CD4-positive, alpha-beta memory T cell (primary cell): ENCODE measurements at regions not wholly inside any gene's neighbourhood (a gene's known extent, or its start where the extent isn't known, plus 50 kb on each side); places are given as distances from the start of the nearest gene placed in this dataset.

Experiments used
- CTCF ChIA-PET: fragments of 350-600 bp; sonication (Branson Sonifier 250); formaldehyde crosslinking; loops from one replicate; lab custom pipeline; 2021; ENCODE audit warnings: inconsistent platforms; ENCODE audit not compliant: partially characterized antibody; lab: Charles Lee
- POLR2A ChIA-PET: fragments of 350-600 bp; sonication (Branson Sonifier 250); formaldehyde crosslinking; loops from one replicate; lab custom pipeline; 2021; ENCODE audit not compliant: partially characterized antibody; lab: Charles Lee
- DNase-seq, 5 donors: peaks; one replicate each; pipeline versions ENCODE4 v3.0.0 to v3.0.0-alpha.2; 2020 to 2022; ENCODE audit warnings: mixed read lengths in 1 of 5
- H3K27ac ChIP-seq: one replicate; pipeline ENCODE4 v1.7.0; 2013; ENCODE audit warnings: low read depth, low read length
- H3K27me3 ChIP-seq: 2 replicates; pipeline ENCODE4 v1.7.0; 2013; ENCODE audit warnings: mild to moderate bottlenecking, low read length, moderate library complexity; ENCODE audit not compliant: insufficient read depth
- H3K36me3 ChIP-seq: 2 replicates; pipeline ENCODE4 v1.7.0; 2013; ENCODE audit warnings: mild to moderate bottlenecking, low read length, moderate library complexity; ENCODE audit not compliant: insufficient read depth
- H3K4me1 ChIP-seq: 2 replicates; pipeline ENCODE4 v1.7.0; 2013; ENCODE audit warnings: mild to moderate bottlenecking, low read length, moderate library complexity; ENCODE audit not compliant: insufficient read depth
- H3K4me3 ChIP-seq, 2 donors: one replicate each; pipeline ENCODE4 v1.7.0; 2013; ENCODE audit warnings: low read length in 2 of 2, mild to moderate bottlenecking in 1 of 2
- H3K9me3 ChIP-seq, 2 donors: one replicate each; pipeline ENCODE4 v1.7.0; 2013; ENCODE audit warnings: low read length in 2 of 2, control low read depth in 1 of 2; ENCODE audit not compliant: control insufficient read depth in 1 of 2
- H3K27ac Mint-ChIP-seq, 7 donors: one replicate each; pipeline ENCODE4 v1.8.0; 2020 to 2021; ENCODE audit warnings: mixed read lengths in 7 of 7, mild to moderate bottlenecking in 6 of 7, inconsistent platforms in 3 of 7, moderate library complexity in 3 of 7
- H3K27me3 Mint-ChIP-seq, 2 donors: one replicate each; pipeline ENCODE4 v1.8.0; 2020 to 2021; ENCODE audit warnings: mixed read lengths in 2 of 2
- H3K36me3 Mint-ChIP-seq, 2 donors: one replicate each; pipeline ENCODE4 v1.8.0; 2020 to 2021; ENCODE audit warnings: mixed read lengths in 2 of 2, inconsistent platforms in 1 of 2, mild to moderate bottlenecking in 1 of 2
- H3K4me1 Mint-ChIP-seq, 4 donors: one replicate each; pipeline ENCODE4 v1.8.0; 2020 to 2021; ENCODE audit warnings: mixed read lengths in 4 of 4, mild to moderate bottlenecking in 1 of 4
- H3K4me3 Mint-ChIP-seq, 8 donors: one replicate each; pipeline ENCODE4 v1.8.0; 2020 to 2021; ENCODE audit warnings: mixed read lengths in 8 of 8, mild to moderate bottlenecking in 7 of 8, moderate library complexity in 6 of 8, inconsistent platforms in 3 of 8
- H3K9me3 Mint-ChIP-seq, 8 donors: one replicate each; pipeline ENCODE4 v1.8.0; 2020 to 2021; ENCODE audit warnings: mixed read lengths in 8 of 8, mild to moderate bottlenecking in 5 of 8, inconsistent platforms in 3 of 8, moderate library complexity in 1 of 8
- intact Hi-C: fragments of 100-400 bp; cut with micrococcal nuclease; formaldehyde crosslinking; loops from one replicate; pipeline ENCODE4 v1.15.1; 2023

- peaks cover 6 to 9% of the 10 kb centered on the region in 2 donors for H3K27me3 Mint-ChIP-seq
- no peak for DNase-seq
- Histone ChIP-seq H3K27ac (no peak overlapping the region), H3K4me1 (no peaks in the 10 kb centered on the region), H3K36me3 (no peaks in the 10 kb centered on the region), H3K4me3 (no peak overlapping the region), H3K9me3 (no peaks in the 10 kb centered on the region), H3K27me3 (no peaks in the 10 kb centered on the region)
- no peak overlapping the region for H3K27ac Mint-ChIP-seq
- H3K4me1 Mint-ChIP-seq, result no peaks in the 10 kb centered on the region
- intact Hi-C loops, result no loop called here
- H3K4me3 Mint-ChIP-seq, result no peak overlapping the region
- H3K9me3 Mint-ChIP-seq, result peaks cover 0 to 9% (median 2%) of the 10 kb centered on the region in 8 donors
- H3K36me3 Mint-ChIP-seq, result peaks cover 0 to 3% of the 10 kb centered on the region in 2 donors
- CTCF ChIA-PET, result no interaction called here
- POLR2A ChIA-PET, result no interaction called here
Observed at GRCh38 chr2:15853903-15854302, 86.4 kb upstream of the MYCN start.

- no peak overlapping the region for H3K4me3 Mint-ChIP-seq
- no peaks in the 10 kb centered on the region for H3K27me3 ChIP-seq
- peaks cover 0 to 7% (median 3%) of the 10 kb centered on the region in 8 donors for H3K9me3 Mint-ChIP-seq
- H3K27ac Mint-ChIP-seq, result no peak overlapping the region
- H3K4me1 ChIP-seq, result no peaks in the 10 kb centered on the region
- no peaks in the 10 kb centered on the region for H3K9me3 ChIP-seq
- peaks cover 0 to 3% of the 10 kb centered on the region in 2 donors for H3K36me3 Mint-ChIP-seq
- no peaks in the 10 kb centered on the region for H3K4me1 Mint-ChIP-seq
- H3K27ac ChIP-seq, result no peak overlapping the region
- DNase-seq, result no peak
- H3K36me3 ChIP-seq, result no peaks in the 10 kb centered on the region
- H3K4me3 ChIP-seq, result no peak overlapping the region
- ChIA-PET CTCF (no interaction called here), POLR2A (no interaction called here)
- peaks cover 6 to 9% of the 10 kb centered on the region in 2 donors for H3K27me3 Mint-ChIP-seq
- intact Hi-C loops, result no loop called here
Observed at GRCh38 chr2:15855766-15856260, 84.5 kb upstream of the MYCN start.

GRCh38 chr2:15856318-15856717, 84.0 kb upstream of the MYCN start:
- H3K4me1 Mint-ChIP-seq, result no peaks in the 10 kb centered on the region
- peaks cover 0 to 7% (median 3%) of the 10 kb centered on the region in 8 donors for H3K9me3 Mint-ChIP-seq
- ChIA-PET CTCF (no interaction called here), POLR2A (no interaction called here)
- no peak for DNase-seq
- H3K9me3 ChIP-seq, result no peaks in the 10 kb centered on the region
- H3K36me3 ChIP-seq, result no peaks in the 10 kb centered on the region
- no peak overlapping the region for H3K27ac ChIP-seq
- H3K27me3 Mint-ChIP-seq, result peaks cover 6 to 9% of the 10 kb centered on the region in 2 donors
- no peak overlapping the region for H3K4me3 Mint-ChIP-seq
- H3K27me3 ChIP-seq, result no peaks in the 10 kb centered on the region
- H3K4me1 ChIP-seq, result no peaks in the 10 kb centered on the region
- intact Hi-C loops, result no loop called here
- peaks cover 0 to 3% of the 10 kb centered on the region in 2 donors for H3K36me3 Mint-ChIP-seq
- no peak overlapping the region for H3K27ac Mint-ChIP-seq
- H3K4me3 ChIP-seq, result no peak overlapping the region

- ChIA-PET CTCF (no interaction called here), POLR2A (no interaction called here)
- Mint-ChIP-seq H3K27me3 (peaks cover 6 to 9% of the 10 kb centered on the region in 2 donors), H3K4me3 (no peak overlapping the region), H3K4me1 (no peaks in the 10 kb centered on the region), H3K9me3 (peaks cover 0 to 9% (median 3%) of the 10 kb centered on the region in 8 donors), H3K27ac (no peak overlapping the region), H3K36me3 (peaks cover 0 to 3% of the 10 kb centered on the region in 2 donors)
- Histone ChIP-seq H3K36me3 (no peaks in the 10 kb centered on the region), H3K4me3 (no peak overlapping the region), H3K4me1 (no peaks in the 10 kb centered on the region), H3K27me3 (no peaks in the 10 kb centered on the region), H3K9me3 (no peaks in the 10 kb centered on the region), H3K27ac (no peak overlapping the region)
- intact Hi-C loops, result no loop called here
- DNase-seq, result no peak
Observed at GRCh38 chr2:15858466-15858865, 81.9 kb upstream of the MYCN start.

GRCh38 chr2:15860051-15860663, 80.2 kb upstream of the MYCN start:
- POLR2A ChIA-PET, result no interaction called here

GRCh38 chr2:15860760-15861159, 79.6 kb upstream of the MYCN start:
- CTCF ChIA-PET, result no interaction called here
- Histone ChIP-seq H3K4me1 (no peaks in the 10 kb centered on the region), H3K27ac (no peak overlapping the region), H3K9me3 (no peaks in the 10 kb centered on the region), H3K36me3 (no peaks in the 10 kb centered on the region), H3K27me3 (no peaks in the 10 kb centered on the region), H3K4me3 (no peak overlapping the region)
- peaks cover 0 to 7% (median 3%) of the 10 kb centered on the region in 8 donors for H3K9me3 Mint-ChIP-seq
- peaks cover 0 to 3% of the 10 kb centered on the region in 2 donors for H3K36me3 Mint-ChIP-seq
- DNase-seq, result no peak
- no peaks in the 10 kb centered on the region for H3K4me1 Mint-ChIP-seq
- intact Hi-C loops, result no loop called here
- POLR2A ChIA-PET, result no interaction called here
- no peak overlapping the region for H3K4me3 Mint-ChIP-seq
- H3K27ac Mint-ChIP-seq, result no peak overlapping the region
- H3K27me3 Mint-ChIP-seq, result peaks cover 6 to 7% of the 10 kb centered on the region in 2 donors

More at GRCh38 chr2:15860051-15860663, 80.2 kb upstream of the MYCN start:
- no peak overlapping the region for H3K4me3 Mint-ChIP-seq
- H3K4me3 ChIP-seq, result no peak overlapping the region
- peaks cover 0 to 3% of the 10 kb centered on the region in 2 donors for H3K36me3 Mint-ChIP-seq
- no peak overlapping the region for H3K27ac Mint-ChIP-seq
- CTCF ChIA-PET, result no interaction called here
- no peak for DNase-seq
- H3K9me3 Mint-ChIP-seq, result peaks cover 0 to 7% (median 3%) of the 10 kb centered on the region in 8 donors
- intact Hi-C loops, result no loop called here
- no peak overlapping the region for H3K27ac ChIP-seq
- H3K36me3 ChIP-seq, result no peaks in the 10 kb centered on the region
- no peaks in the 10 kb centered on the region for H3K4me1 Mint-ChIP-seq
- H3K4me1 ChIP-seq, result no peaks in the 10 kb centered on the region
- no peaks in the 10 kb centered on the region for H3K9me3 ChIP-seq
- H3K27me3 ChIP-seq, result no peaks in the 10 kb centered on the region
- H3K27me3 Mint-ChIP-seq, result peaks cover 6 to 7% of the 10 kb centered on the region in 2 donors

- ChIA-PET CTCF (no interaction called here), POLR2A (no interaction called here)
- Histone ChIP-seq H3K9me3 (no peaks in the 10 kb centered on the region), H3K36me3 (no peaks in the 10 kb centered on the region), H3K4me3 (no peak overlapping the region), H3K27me3 (no peaks in the 10 kb centered on the region), H3K4me1 (no peaks in the 10 kb centered on the region), H3K27ac (no peak overlapping the region)
- Mint-ChIP-seq H3K27me3 (peaks cover 4 to 6% of the 10 kb centered on the region in 2 donors), H3K36me3 (peaks cover 0 to 2% of the 10 kb centered on the region in 2 donors), H3K4me1 (no peaks in the 10 kb centered on the region), H3K4me3 (no peak overlapping the region), H3K9me3 (peaks cover 0 to 7% (median 1%) of the 10 kb centered on the region in 8 donors), H3K27ac (no peak overlapping the region)
- DNase-seq, result no peak
- intact Hi-C loops, result no loop called here
Observed at GRCh38 chr2:15861172-15861822, 79.1 kb upstream of the MYCN start.
